ENCODE measurements at regions not wholly inside any gene's neighbourhood (a gene's known extent, or its start where the extent isn't known, plus 50 kb on each side); places are given as distances from the start of the nearest gene placed in this dataset.

DNA sequence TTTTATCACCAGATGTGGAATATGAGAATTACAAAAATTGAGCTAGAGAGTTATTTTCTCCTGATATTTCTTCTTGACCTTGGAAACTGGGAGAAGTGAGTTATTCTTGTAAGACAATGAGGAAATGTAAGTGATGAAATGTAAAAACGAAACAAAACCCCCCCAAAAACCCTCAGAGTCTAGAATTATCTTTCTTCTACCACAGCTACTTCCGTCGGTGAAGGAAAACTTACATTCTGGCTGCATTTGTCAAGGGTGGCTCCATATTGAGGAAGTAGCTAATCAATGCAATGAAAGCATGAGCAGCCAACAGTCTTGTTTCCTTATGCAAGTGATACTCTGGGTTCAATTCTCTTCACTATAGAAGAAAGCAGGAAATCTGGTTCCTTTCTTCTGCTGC, 661.7 kb upstream of the CITED2 start:
- TF ChIP-seq, protein P1, sequence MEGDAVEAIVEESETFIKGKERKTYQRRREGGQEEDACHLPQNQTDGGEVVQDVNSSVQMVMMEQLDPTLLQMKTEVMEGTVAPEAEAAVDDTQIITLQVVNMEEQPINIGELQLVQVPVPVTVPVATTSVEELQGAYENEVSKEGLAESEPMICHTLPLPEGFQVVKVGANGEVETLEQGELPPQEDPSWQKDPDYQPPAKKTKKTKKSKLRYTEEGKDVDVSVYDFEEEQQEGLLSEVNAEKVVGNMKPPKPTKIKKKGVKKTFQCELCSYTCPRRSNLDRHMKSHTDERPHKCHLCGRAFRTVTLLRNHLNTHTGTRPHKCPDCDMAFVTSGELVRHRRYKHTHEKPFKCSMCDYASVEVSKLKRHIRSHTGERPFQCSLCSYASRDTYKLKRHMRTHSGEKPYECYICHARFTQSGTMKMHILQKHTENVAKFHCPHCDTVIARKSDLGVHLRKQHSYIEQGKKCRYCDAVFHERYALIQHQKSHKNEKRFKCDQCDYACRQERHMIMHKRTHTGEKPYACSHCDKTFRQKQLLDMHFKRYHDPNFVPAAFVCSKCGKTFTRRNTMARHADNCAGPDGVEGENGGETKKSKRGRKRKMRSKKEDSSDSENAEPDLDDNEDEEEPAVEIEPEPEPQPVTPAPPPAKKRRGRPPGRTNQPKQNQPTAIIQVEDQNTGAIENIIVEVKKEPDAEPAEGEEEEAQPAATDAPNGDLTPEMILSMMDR (IDR thresholded peaks at IDR 0.05; ENCODE audit: low read depth, low read length, missing control alignments): no peak
- no peak for DNase-seq (ENCODE audit: low read depth)
- in situ Hi-C loops (cut with HindIII; ENCODE audit: low sequenced_read_pairs): no loop called here
- no peak overlapping the region for H3K4me3 ChIP-seq (ENCODE audit: low read depth, low read length)

DNA sequence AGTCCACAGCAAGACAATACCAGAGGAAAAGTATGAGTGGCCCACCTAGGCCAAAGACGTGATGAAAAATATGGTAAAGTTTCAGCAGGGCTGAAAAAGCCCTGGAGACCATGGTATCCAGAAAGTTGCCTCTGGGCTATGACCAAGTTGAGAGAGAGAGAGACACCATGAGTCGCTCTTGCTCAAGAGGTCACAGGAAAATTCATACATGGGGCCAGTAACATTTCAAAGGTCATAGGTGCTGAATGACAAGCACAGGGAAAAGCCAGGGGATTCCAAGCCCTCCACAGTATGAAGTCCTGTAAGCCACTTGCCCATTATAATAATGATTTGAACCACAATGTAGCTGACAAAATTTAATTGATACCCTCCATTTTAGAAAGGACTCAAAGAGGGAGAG, 657.7 kb upstream of the CITED2 start:
- no peak overlapping the region for H3K4me3 ChIP-seq (ENCODE audit: low read depth, low read length)
- TF ChIP-seq, protein P1 (IDR thresholded peaks at IDR 0.05; ENCODE audit: low read depth, low read length, missing control alignments): no peak
- in situ Hi-C loops (cut with HindIII; ENCODE audit: low sequenced_read_pairs): no loop called here
- DNase-seq (ENCODE audit: low read depth): no peak

DNA sequence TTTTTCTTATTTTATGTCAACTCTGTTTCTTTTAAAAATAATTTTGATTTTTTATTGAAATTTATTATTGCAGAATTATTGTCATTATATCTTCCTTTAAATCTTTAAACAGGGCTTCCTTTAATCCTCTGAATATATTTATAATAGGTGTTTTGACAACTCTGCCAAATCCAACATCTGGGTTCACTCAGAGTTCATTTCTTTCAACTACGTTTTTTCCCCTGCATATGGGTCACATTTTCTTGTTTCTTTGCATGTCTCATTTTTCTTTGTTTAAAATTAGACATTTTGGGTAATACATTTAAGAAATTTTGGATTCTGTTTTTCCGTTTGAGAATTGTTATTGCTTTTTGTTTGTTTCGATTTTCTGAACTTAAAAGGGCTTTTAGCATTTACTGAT, 655.1 kb upstream of the CITED2 start:
- DNase-seq (ENCODE audit: low read depth): no peak
- no peak overlapping the region for H3K4me3 ChIP-seq (ENCODE audit: low read depth, low read length)
- TF ChIP-seq, protein P1 (IDR thresholded peaks at IDR 0.05; ENCODE audit: low read depth, low read length, missing control alignments): no peak
- in situ Hi-C loops (cut with HindIII; ENCODE audit: low sequenced_read_pairs): no loop called here

DNA sequence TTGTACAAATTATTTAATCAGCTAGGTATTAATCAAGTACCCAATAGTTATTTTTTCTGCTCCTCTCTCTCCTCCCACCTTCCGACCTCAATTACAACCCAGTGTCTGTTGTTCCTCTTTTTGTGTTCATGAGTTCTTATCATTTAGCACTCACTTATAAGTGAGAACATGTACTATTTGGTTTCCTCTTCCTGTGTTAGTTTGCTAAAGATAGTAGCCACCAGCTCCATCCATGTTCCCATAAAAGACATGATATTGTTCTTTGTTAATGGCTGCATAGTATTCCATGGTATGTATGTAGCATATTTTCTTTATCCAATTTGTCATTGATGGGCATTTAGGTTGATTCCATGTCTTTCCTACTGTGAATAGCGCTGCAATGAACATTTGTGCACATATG, 652.8 kb upstream of the CITED2 start:
- H3K4me3 ChIP-seq (ENCODE audit: low read depth, low read length): no peak overlapping the region
- DNase-seq (ENCODE audit: low read depth): no peak
- TF ChIP-seq, protein P1 (IDR thresholded peaks at IDR 0.05; ENCODE audit: low read depth, low read length, missing control alignments): no peak
- in situ Hi-C loops (cut with HindIII; ENCODE audit: low sequenced_read_pairs): no loop called here

DNA sequence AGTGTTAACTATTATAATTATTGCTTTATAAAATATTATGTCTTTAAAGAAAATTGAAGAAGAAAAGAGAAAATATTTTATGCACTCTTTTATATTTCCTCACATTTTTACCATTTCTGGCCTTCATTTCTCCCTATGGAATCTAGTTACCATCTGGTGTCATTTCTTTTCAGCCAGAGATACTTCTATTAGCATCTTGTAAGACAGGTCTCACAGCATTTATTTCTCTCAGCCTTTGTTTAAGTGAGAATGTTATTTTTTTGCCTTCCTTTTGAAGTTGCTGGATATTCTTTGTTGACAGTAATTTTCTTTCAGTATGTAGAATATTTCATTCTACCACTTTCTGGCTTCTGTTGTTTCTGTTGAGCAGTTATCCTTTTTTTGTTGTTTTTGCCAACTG, 652.1 kb upstream of the CITED2 start:
- TF ChIP-seq, protein P1 (IDR thresholded peaks at IDR 0.05; ENCODE audit: low read depth, low read length, missing control alignments): no peak
- no peak overlapping the region for H3K4me3 ChIP-seq (ENCODE audit: low read depth, low read length)
- in situ Hi-C loops (cut with HindIII; ENCODE audit: low sequenced_read_pairs): no loop called here
- DNase-seq (ENCODE audit: low read depth): no peak

DNA sequence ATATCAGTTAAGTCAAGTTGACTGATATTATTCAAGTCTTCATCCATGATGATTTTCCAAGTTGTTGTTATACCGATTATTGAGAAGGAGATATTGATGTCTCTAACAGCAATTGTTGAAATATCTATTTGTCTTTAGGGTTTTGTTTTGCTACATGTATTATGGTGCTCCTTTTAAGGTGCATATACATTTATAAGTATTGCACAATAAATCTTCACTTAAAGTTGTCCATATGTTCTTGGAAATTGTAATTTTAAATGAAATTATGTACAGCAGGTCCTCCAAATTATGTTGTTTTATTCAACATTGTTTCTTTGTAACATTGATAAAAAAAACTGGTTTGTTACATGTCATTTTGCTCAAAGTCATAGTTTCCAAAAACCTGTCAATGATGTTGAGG, 650.7 kb upstream of the CITED2 start:
- TF ChIP-seq, protein P1 (IDR thresholded peaks at IDR 0.05; ENCODE audit: low read depth, low read length, missing control alignments): no peak
- in situ Hi-C loops (cut with HindIII; ENCODE audit: low sequenced_read_pairs): no loop called here
- DNase-seq (ENCODE audit: low read depth): no peak
- H3K4me3 ChIP-seq (ENCODE audit: low read depth, low read length): no peak overlapping the region
